ENCODE measurements at regions not wholly inside any gene's neighbourhood (a gene's known extent, or its start where the extent isn't known, plus 50 kb on each side); places are given as distances from the start of the nearest gene placed in this dataset.
"Not testable (repeated sequence)": the region's sequence is repeated elsewhere in the genome, so short reads cannot be mapped to it uniquely, and the experiment has no call there.

DNA sequence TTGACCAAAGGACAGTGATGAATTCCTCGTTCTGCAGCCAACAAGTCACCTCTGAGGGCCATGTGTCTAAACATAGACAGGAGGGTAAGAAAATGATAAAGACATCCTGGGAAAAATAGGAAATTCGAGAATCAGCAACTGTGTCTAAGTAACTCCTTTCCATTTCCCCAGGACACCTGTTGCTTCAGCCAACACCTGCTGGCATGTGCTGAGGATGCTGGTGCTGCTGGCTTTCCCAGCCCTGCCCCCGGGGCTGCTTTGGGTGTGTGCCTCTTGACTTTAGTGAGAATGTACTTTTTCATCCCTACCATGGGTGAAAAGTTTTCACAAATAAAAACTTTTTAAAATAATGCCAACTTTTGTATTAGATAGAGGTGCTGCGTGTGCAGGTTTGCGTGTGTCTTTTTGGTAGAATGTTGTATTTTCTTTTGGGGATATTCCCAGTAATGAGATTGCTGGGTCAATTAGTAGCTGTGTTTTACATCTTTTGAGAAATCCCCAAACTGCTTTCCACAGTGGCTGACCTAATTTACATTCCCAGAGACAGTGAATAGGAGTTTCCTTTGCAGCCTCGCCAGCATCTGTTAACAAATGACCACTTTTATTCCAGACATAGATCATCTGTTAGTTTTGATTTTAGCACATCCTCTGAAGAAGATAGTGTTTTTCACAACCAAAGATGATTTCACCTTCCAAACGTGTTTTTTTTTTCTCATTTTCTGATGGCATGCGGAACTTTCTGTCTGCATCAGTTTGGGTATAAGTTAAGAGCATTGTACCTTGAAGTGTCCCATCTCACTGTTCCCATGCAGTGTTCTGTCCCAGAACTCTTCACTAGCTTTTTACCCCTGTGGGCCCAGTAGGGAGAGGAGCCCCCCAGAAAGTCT is 104.2 kb upstream of the ACBD5 start:
- no peak for DNase-seq

GRCh38 chr10:27341001-27341400 is 100.4 kb upstream of the ACBD5 start:
- DNase-seq, result no peak

DNA sequence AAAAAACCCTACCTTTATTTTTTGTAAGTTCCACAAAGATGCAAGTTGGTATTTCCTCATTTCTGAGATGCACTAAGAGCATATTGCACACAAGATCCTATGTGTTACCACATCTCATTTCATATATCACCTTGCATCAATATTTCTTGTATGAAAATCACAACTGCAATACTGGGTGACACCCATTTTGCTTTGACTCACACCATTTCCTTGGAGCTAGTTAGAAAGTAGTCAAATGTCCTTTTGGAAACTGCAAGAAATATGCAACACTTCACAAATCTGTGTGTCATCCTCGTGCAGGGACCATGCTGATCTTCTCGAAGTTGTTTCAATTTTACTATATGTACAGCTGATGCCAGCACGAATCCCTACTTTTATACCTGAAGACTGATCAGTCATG is 94.6 kb upstream of the ACBD5 start:
- DNase-seq, result not testable (repeated sequence)

- no peak for DNase-seq
These were observed 89.5 kb upstream of the ACBD5 start for GRCh38 chr10:27330074-27330473.

DNA sequence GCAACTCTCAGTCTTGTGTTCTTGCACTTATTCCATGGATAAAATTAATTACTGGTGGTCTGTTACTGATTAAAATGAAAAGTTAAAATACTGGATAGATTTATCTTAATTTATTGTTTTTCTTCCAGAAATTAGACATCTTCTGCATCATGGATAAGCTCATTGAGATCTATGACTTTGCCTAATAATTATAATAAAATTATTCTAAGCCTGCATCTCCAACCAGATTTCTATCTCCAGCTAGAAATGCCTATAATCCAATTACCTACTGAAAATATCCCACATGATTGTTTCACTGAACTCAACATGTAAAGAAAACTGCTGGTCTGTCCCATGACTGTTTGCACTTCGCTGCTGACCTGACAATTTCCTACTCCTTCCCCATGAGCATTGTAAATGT is 88.3 kb upstream of the ACBD5 start:
- DNase-seq, result no peak

GRCh38 chr10:27326748-27327147 is 86.2 kb upstream of the ACBD5 start:
- not testable (repeated sequence) for DNase-seq

- peak; percentile 53 for DNase-seq
These were observed 79.3 kb upstream of the ACBD5 start for GRCh38 chr10:27319752-27320431.

DNA sequence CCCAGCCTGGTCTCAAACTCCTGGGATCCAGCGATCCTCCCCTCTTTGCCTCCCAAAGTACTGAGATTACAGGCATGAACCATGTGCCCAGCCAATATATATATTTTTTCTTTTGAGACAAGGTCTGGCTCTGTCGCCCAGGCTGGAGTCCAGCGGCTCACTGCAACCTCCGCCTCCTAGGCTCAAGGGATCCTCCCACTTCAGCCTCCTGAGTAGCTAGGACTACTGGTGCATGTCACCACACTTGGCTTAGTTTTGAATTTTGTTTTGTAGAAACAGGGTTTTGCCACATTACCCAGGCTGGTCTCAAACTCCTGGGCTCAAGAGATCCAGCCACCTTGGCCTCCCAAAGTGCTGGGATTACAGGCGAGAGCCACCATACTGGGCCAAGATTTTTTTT is 78.5 kb upstream of the ACBD5 start:
- not testable (repeated sequence) for DNase-seq

GRCh38 chr10:27315082-27315481 is 74.5 kb upstream of the ACBD5 start:
- not testable (repeated sequence) for DNase-seq

DNA sequence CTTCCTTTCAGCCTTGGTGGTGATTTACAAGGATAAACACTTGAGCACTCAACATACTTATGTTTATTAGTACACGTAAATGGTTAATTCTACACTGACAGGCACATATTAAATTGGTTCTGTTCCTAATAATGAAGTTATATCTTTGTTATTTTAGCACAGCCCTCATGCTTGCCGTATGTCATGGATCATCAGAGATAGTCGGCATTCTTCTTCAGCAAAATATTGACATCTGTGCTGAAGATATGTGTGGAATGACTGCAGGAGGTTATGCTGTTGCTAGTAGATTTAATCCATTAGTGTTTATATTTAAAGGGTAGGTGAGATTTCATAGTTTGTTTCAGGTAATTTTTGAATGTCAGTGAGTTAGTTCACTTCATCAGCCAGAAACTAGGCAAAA is 73.0 kb upstream of the ACBD5 start:
- not testable (repeated sequence) for DNase-seq

- no peak for DNase-seq
These were observed 72.3 kb upstream of the ACBD5 start for GRCh38 chr10:27312854-27313253.

- DNase-seq, result not testable (repeated sequence)
These were observed 71.2 kb upstream of the ACBD5 start for GRCh38 chr10:27311809-27312208.

DNA sequence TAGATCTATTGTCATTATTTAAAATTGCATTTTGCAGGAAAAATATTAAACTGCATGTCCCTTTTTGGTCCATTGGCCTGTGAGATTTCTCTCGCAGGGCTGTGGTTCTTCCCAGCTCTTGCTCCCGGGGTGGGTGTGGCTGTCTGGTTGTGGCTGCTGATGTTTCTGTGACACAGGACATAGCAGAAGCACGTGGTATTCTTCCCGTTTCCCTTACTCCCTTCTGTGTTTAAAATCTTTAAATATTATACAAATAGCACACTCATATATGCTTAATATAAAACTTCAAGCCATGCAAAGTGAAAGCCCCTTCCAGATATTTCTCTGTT is 57.9 kb upstream of the ACBD5 start:
- DNase-seq, result not testable (repeated sequence)

- no peak for DNase-seq
These were observed 57.4 kb upstream of the ACBD5 start for GRCh38 chr10:27297844-27298521.

- DNase-seq, result not testable (repeated sequence)
These were observed 55.7 kb upstream of the ACBD5 start for GRCh38 chr10:27296285-27296684.

DNA sequence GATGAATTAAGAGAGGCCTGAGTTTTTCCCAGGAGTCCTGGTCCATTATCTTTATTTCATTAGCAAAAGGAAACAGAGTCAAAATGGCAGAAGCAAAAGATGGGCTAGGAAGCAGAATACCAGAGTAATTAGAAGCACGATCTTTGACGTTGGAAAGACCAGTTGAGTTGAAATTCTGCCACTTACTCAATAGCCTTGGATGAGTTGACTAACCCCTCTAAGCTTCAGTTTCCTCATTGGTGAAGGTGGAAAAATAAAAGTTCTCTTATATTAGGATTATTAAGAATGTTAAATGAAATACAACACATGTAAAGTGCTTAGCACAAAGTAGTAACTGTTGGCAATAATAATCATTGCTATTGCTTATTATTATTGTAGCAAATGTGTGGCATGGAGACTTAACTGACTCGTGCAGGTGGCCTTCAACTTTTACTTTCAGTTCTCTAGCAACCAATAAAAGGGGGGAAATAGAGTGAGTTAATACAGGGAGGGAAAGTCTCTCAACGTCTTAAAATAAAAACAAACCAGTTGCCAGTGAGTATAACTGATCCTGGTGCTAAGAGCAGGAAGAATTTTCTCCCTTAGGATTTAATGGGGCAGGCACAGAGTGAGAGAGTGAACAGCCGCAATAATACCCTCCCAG is 50.8 kb upstream of the ACBD5 start:
- DNase-seq, result not testable (repeated sequence)
